HEK293T (cell line): ENCODE measurements at regions not wholly inside any gene's neighbourhood (a gene's known extent, or its start where the extent isn't known, plus 50 kb on each side); places are given as distances from the start of the nearest gene placed in this dataset.
"Not testable (repeated sequence)": the region's sequence is repeated elsewhere in the genome, so short reads cannot be mapped to it uniquely, and the experiment has no call there.

ENCODE experiments used
- BHLHE40 ChIP-seq: fragments of 450-650 bp; IDR thresholded peaks from 2 replicates; pipeline ENCODE4 v1.6.1; 2016; ENCODE audit warnings: mild to moderate bottlenecking, moderate library complexity, borderline replicate concordance
- CTBP1 ChIP-seq: fragments of 450-650 bp; IDR thresholded peaks from 2 replicates; pipeline ENCODE4 v1.6.1; 2016; ENCODE audit warnings: borderline replicate concordance
- ELF4 ChIP-seq: fragments of 450-650 bp; IDR thresholded peaks from 2 replicates; pipeline ENCODE4 v1.6.1; 2017; ENCODE audit warnings: antibody characterized with exemption
- SP1 ChIP-seq: fragments of 450-650 bp; IDR thresholded peaks from 2 replicates; pipeline ENCODE4 v1.6.1; 2017
- TARDBP ChIP-seq: fragments of 450-650 bp; IDR thresholded peaks from 2 replicates; pipeline ENCODE4 v1.6.1; 2016

DNA sequence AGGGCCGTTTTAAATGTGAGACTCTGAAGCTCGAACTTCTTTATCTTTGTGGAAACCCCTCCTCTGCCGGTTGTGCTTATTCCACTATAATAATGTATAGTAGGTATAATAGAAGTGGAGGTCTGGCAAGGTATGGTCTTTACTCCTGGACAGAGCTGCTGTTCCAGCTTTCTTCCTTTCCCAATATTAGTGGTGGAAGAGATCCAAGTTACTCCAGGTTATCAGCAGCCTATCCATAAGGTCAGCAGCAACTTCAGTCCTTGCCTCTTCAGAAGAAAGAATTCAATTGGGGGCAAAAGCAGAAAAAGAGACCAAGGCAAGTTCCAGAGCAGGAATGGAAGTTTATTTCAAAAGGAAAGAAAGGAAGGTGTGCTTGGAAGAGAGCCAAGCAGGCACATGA lies 69.3 kb upstream of the TRIM77 start:
- not testable (repeated sequence) for TF ChIP-seq BHLHE40, SP1, ELF4, TARDBP, CTBP1
